Gastrocnemius medialis (tissue), 4 donors: ENCODE measurements at regions not wholly inside any gene's neighbourhood (a gene's known extent, or its start where the extent isn't known, plus 50 kb on each side); places are given as distances from the start of the nearest gene placed in this dataset.

Experiments
- POLR2A ChIP-seq, 2 donors: fragments of 450-650 bp; IDR thresholded peaks; one replicate each; pipeline ENCODE4 v1.6.1; 2017; ENCODE audit warnings: antibody characterized with exemption in 2 of 2, mild to moderate bottlenecking in 2 of 2, moderate library complexity in 2 of 2
- TF ChIP-seq, protein P1 (sequence below), 5 experiments: fragments of 450-650 bp in 3 of 5; fragments of 200-600 bp in 2 of 5; sonication (generic) in 2 of 5; IDR thresholded peaks in 4 of 5; conservative IDR thresholded peaks in 1 of 5; 1 replicate in 4 of 5; 2 replicates in 1 of 5; pipeline ENCODE4 v1.5.1; 2016 to 2019; ENCODE audit warnings: antibody characterized with exemption in 5 of 5, mild to moderate bottlenecking in 3 of 5, moderate library complexity in 3 of 5

DNA sequence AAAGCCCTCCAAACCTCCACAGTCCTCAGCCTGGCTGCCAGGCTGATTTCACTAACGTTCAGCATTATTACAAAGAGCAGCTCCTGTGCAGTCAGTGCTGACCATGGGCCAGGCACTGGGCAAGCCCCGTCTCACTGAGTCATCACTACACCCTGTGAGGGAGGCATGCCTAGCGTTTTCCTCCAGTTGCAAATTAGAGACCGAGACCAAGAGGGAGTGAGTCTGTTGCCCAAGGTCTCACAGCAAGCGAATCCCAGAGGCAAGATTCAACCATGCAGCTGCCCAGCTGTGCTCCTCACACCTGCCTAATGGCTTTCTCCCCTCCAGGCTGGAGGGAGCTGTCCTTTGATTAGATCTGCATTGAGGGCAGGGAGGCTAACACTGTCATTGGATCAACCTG, 229.3 kb upstream of the LHX5 start:
- TF ChIP-seq, protein P1, sequence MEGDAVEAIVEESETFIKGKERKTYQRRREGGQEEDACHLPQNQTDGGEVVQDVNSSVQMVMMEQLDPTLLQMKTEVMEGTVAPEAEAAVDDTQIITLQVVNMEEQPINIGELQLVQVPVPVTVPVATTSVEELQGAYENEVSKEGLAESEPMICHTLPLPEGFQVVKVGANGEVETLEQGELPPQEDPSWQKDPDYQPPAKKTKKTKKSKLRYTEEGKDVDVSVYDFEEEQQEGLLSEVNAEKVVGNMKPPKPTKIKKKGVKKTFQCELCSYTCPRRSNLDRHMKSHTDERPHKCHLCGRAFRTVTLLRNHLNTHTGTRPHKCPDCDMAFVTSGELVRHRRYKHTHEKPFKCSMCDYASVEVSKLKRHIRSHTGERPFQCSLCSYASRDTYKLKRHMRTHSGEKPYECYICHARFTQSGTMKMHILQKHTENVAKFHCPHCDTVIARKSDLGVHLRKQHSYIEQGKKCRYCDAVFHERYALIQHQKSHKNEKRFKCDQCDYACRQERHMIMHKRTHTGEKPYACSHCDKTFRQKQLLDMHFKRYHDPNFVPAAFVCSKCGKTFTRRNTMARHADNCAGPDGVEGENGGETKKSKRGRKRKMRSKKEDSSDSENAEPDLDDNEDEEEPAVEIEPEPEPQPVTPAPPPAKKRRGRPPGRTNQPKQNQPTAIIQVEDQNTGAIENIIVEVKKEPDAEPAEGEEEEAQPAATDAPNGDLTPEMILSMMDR (IDR thresholded peaks at IDR 0.05 in 4 of 5, conservative IDR thresholded peaks at IDR 0.05 in 1 of 5): no peak
- no peak for TF ChIP-seq POLR2A (IDR thresholded peaks at IDR 0.05)
